Sigmoid colon (tissue), 6 donors: ENCODE measurements at regions not wholly inside any gene's neighbourhood (a gene's known extent, or its start where the extent isn't known, plus 50 kb on each side); places are given as distances from the start of the nearest gene placed in this dataset.

ENCODE experiments used
- DNase-seq: peaks from one replicate; pipeline ENCODE4 v3.0.0-alpha.2; 2019
- H3K27ac ChIP-seq, 4 donors: fragments of 200-600 bp; sonication (generic); one replicate each; pipeline ENCODE4 v1.5.1; 2016 to 2019; ENCODE audit warnings: mild to moderate bottlenecking in 1 of 4
- H3K27me3 ChIP-seq, 3 donors: fragments of 200-600 bp; sonication (generic); one replicate each; pipeline ENCODE4 v1.5.1; 2019; ENCODE audit warnings: mild to moderate bottlenecking in 1 of 3
- H3K36me3 ChIP-seq, 4 donors: fragments of 200-600 bp; sonication (generic); one replicate each; pipeline ENCODE4 v1.5.1; 2016 to 2019
- H3K4me1 ChIP-seq, 4 donors: fragments of 200-600 bp; sonication (generic); one replicate each; pipeline ENCODE4 v1.5.1; 2017 to 2019
- H3K4me3 ChIP-seq, 4 donors: fragments of 200-600 bp; sonication (generic); one replicate each; pipeline ENCODE4 v1.5.1; 2017 to 2019; ENCODE audit warnings: mild to moderate bottlenecking in 2 of 4, moderate library complexity in 1 of 4
- H3K9me3 ChIP-seq, 4 donors: fragments of 200-600 bp in 3 of 4; sonication (generic) in 3 of 4; one replicate each; pipeline versions ENCODE4 v1.5.1 to v1.6.1; 2013 to 2019
- EP300 ChIP-seq, 4 donors: sonication (generic); formaldehyde crosslinking; IDR thresholded peaks; one replicate each; pipeline ENCODE4 v1.6.1; 2017; ENCODE audit warnings: antibody characterized with exemption in 4 of 4
- POLR2A ChIP-seq, 2 donors: fragments of 450-650 bp; IDR thresholded peaks; one replicate each; pipeline ENCODE4 v1.6.1; 2016; ENCODE audit warnings: antibody characterized with exemption in 2 of 2, mild to moderate bottlenecking in 2 of 2, moderate library complexity in 2 of 2
- POLR2AphosphoS5 ChIP-seq, 4 donors: sonication (generic); formaldehyde crosslinking; IDR thresholded peaks; one replicate each; pipeline ENCODE4 v1.6.1; 2017; ENCODE audit warnings: antibody characterized with exemption in 4 of 4
- WGBS, 2 donors: extraction: QIAGEN DNeasy Blood & Tissue Kit; methylation state at CpG; one replicate each; pipeline ENCODE4 v1.1.7; 2013; 5-methylcytosine and 5-hydroxymethylcytosine counted together
- intact Hi-C: fragments of 100-400 bp; cut with DNase I; formaldehyde crosslinking; loops from one replicate; pipeline ENCODE4 v1.15.1; 2023
- small RNA-seq, 3 donors: library from RNA; depleted of rRNA; stranded (forward); fragments of <200 nt; gene quantifications; one replicate each; pipeline ENCODE3, GENCODE V24; 2016
- TF ChIP-seq, protein P1 (sequence below), 4 experiments: fragments of 450-650 bp in 3 of 4; fragments of 200-600 bp in 1 of 4; IDR thresholded peaks; one replicate each; pipeline ENCODE4 v1.5.1; 2016 to 2019; ENCODE audit warnings: antibody characterized with exemption in 4 of 4, mild to moderate bottlenecking in 3 of 4, moderate library complexity in 2 of 4
- donor health status: healthy with polysubstance abuse.
- donor health status: healthy.

DNA sequence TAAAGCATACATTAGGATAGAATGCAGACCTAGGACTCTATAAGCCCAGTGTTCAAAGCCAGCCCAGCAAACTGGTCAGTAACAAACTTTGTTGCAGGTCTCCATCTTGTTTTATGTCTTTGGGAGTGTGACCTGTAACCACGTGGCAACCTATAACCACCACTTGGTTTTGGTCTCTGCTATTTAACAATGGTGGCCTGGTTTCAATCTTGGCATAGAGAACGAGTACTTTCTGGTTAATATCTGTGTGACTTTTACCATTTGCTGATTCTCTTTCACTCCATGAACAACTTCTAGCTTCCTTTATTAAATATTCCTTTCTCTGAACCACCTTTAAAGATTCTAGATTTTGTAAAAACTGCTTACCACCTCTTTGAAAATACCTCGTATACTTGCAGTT lies 118.5 kb downstream of the KCNS3 start:
- Histone ChIP-seq H3K27ac (peak overlapping the region in 2 of 4 donors; percentile 5 to 37), H3K27me3 (no peaks in the 10 kb centered on the region), H3K4me1 (peaks cover 0 to 14% (median 0%) of the 10 kb centered on the region in 4 donors), H3K4me3 (no peak overlapping the region), H3K9me3 (peaks cover 0 to 9% (median 0%) of the 10 kb centered on the region in 4 donors), H3K36me3 (no peaks in the 10 kb centered on the region)
- intact Hi-C loops, result no loop called here
- TF ChIP-seq POLR2AphosphoS5 (IDR thresholded peaks at IDR 0.05) (peak; percentile 77 to 91 (median 90)), POLR2A (IDR thresholded peaks at IDR 0.05) (no peak), EP300 (IDR thresholded peaks at IDR 0.05) (peak in 2 of 4 donors; percentile 22 to 54)
- TF ChIP-seq, protein P1, sequence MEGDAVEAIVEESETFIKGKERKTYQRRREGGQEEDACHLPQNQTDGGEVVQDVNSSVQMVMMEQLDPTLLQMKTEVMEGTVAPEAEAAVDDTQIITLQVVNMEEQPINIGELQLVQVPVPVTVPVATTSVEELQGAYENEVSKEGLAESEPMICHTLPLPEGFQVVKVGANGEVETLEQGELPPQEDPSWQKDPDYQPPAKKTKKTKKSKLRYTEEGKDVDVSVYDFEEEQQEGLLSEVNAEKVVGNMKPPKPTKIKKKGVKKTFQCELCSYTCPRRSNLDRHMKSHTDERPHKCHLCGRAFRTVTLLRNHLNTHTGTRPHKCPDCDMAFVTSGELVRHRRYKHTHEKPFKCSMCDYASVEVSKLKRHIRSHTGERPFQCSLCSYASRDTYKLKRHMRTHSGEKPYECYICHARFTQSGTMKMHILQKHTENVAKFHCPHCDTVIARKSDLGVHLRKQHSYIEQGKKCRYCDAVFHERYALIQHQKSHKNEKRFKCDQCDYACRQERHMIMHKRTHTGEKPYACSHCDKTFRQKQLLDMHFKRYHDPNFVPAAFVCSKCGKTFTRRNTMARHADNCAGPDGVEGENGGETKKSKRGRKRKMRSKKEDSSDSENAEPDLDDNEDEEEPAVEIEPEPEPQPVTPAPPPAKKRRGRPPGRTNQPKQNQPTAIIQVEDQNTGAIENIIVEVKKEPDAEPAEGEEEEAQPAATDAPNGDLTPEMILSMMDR (IDR thresholded peaks at IDR 0.05), result no peak
- 66 to 70% methylated on average over 3 of the region's 3 CpGs for WGBS, 2 donors
- DNase-seq, result no peak

DNA sequence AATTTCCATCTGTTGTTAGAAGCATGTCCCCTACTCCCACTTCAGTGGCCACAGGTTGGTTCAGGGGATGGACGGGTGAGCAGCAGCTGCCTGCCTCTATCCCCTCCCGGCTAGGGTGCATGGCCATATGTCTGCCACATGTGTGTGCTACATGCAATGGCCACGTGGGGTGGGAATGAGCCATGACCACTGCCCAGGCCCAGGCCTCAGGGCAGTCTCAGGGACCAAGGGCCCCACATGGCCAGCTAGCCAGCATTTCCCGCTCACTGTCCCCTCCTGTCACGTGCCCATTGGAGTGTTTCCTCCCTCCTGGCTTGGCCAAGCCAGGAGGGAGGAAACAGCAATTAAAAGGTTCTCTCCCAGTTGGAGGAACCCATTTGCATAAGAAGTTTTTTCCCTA lies 117.1 kb downstream of the KCNS3 start:
- intact Hi-C loops, result no loop called here
- TF ChIP-seq EP300 (IDR thresholded peaks at IDR 0.05) (no peak), POLR2AphosphoS5 (IDR thresholded peaks at IDR 0.05) (no peak), POLR2A (IDR thresholded peaks at IDR 0.05) (no peak)
- TF ChIP-seq, protein P1 (IDR thresholded peaks at IDR 0.05), result no peak
- 78 to 86% methylated on average over 5 of the region's 5 CpGs for WGBS, 2 donors
- Histone ChIP-seq H3K4me3 (no peak overlapping the region), H3K9me3 (peaks cover 0 to 3% (median 0%) of the 10 kb centered on the region in 4 donors), H3K36me3 (no peaks in the 10 kb centered on the region), H3K27ac (no peak overlapping the region), H3K4me1 (peaks cover 0 to 14% (median 0%) of the 10 kb centered on the region in 4 donors), H3K27me3 (no peaks in the 10 kb centered on the region)
- no peak for DNase-seq

Small RNA genes lying in the stretch of these regions (small RNA-seq; reads per million reads assigned to genes)
- 0 reads per million in 3 donors for gene RF00561
